ENCODE measurements at regions not wholly inside any gene's neighbourhood (a gene's known extent, or its start where the extent isn't known, plus 50 kb on each side); places are given as distances from the start of the nearest gene placed in this dataset.

GRCh38 chr14:106487600-106487999 lies 961.2 kb downstream of the TMEM121 start:
- no peak overlapping the region for H3K27ac Mint-ChIP-seq (ENCODE audit: unreplicated experiment)
- ChIA-PET CTCF (no interaction called here), POLR2A (no interaction called here)
- H3K9me3 Mint-ChIP-seq (ENCODE audit: unreplicated experiment), result no peaks in the 10 kb centered on the region
- DNase-seq, result no peak
- Histone ChIP-seq H3K4me1 (no peaks in the 10 kb centered on the region), H3K27me3 (replicated peaks; ENCODE audit: control insufficient read depth, insufficient read depth, low read length) (no peaks in the 10 kb centered on the region; the same call in 1 of the 2 replicates), H3K9me3 (no peaks in the 10 kb centered on the region), H3K4me3 (ENCODE audit: low read depth, low read length) (no peak overlapping the region), H3K36me3 (ENCODE audit: control insufficient read depth, insufficient read depth, low read length) (no peaks in the 10 kb centered on the region)
- H3K27me3 Mint-ChIP-seq (ENCODE audit: insufficient read depth, unreplicated experiment), result no peaks in the 10 kb centered on the region
- H3K36me3 Mint-ChIP-seq (ENCODE audit: insufficient read depth, unreplicated experiment), result no peaks in the 10 kb centered on the region
- no peak overlapping the region for H3K4me3 Mint-ChIP-seq (ENCODE audit: unreplicated experiment)
- no TSS peak for BruUV-seq (replicated peaks)
- TF ChIP-seq, protein P1, sequence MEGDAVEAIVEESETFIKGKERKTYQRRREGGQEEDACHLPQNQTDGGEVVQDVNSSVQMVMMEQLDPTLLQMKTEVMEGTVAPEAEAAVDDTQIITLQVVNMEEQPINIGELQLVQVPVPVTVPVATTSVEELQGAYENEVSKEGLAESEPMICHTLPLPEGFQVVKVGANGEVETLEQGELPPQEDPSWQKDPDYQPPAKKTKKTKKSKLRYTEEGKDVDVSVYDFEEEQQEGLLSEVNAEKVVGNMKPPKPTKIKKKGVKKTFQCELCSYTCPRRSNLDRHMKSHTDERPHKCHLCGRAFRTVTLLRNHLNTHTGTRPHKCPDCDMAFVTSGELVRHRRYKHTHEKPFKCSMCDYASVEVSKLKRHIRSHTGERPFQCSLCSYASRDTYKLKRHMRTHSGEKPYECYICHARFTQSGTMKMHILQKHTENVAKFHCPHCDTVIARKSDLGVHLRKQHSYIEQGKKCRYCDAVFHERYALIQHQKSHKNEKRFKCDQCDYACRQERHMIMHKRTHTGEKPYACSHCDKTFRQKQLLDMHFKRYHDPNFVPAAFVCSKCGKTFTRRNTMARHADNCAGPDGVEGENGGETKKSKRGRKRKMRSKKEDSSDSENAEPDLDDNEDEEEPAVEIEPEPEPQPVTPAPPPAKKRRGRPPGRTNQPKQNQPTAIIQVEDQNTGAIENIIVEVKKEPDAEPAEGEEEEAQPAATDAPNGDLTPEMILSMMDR (IDR thresholded peaks at IDR 0.05; ENCODE audit: insufficient read depth in 1 of 2, low read depth in 1 of 2, low read length in 1 of 2, severe bottlenecking in 1 of 2, unreplicated experiment in 1 of 2), result no peak
- no peaks in the 10 kb centered on the region for H3K4me1 Mint-ChIP-seq (ENCODE audit: low read depth, unreplicated experiment)
- intact Hi-C loops (cut with micrococcal nuclease; ENCODE audit: unreplicated experiment), result no loop called here

DNA sequence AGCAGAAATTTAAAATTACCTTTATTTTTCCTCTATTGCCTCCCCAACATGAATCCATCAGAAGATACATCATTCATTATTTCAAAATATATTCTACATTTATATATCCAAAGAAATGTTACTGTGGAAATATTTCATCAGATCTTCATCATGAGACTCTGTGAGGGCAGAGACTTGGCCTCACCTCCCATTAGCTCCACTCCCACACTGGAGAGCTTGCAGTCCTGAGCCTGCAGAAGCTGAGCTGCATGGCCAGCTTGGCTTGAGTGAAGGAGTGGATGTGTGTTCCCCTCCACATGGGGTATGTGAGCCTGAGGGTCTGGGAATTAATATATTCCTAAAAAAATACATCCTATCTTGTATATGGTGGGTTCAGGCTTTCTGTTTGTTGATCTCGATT lies 961.9 kb downstream of the TMEM121 start:
- POLR2A ChIA-PET, result no interaction called here
- no peaks in the 10 kb centered on the region for H3K27me3 Mint-ChIP-seq (ENCODE audit: insufficient read depth, unreplicated experiment)
- Histone ChIP-seq H3K27me3 (replicated peaks; ENCODE audit: control insufficient read depth, insufficient read depth, low read length) (no peaks in the 10 kb centered on the region; the same call in 1 of the 2 replicates), H3K4me1 (no peaks in the 10 kb centered on the region), H3K9me3 (no peaks in the 10 kb centered on the region), H3K36me3 (ENCODE audit: control insufficient read depth, insufficient read depth, low read length) (no peaks in the 10 kb centered on the region), H3K4me3 (ENCODE audit: low read depth, low read length) (no peak overlapping the region)
- H3K4me3 Mint-ChIP-seq (ENCODE audit: unreplicated experiment), result no peak overlapping the region
- H3K27ac Mint-ChIP-seq (ENCODE audit: unreplicated experiment), result no peak overlapping the region
- intact Hi-C loops (cut with micrococcal nuclease; ENCODE audit: unreplicated experiment), result no loop called here
- H3K4me1 Mint-ChIP-seq (ENCODE audit: low read depth, unreplicated experiment), result no peaks in the 10 kb centered on the region
- CTCF ChIA-PET, result no interaction called here
- no peaks in the 10 kb centered on the region for H3K36me3 Mint-ChIP-seq (ENCODE audit: insufficient read depth, unreplicated experiment)
- TF ChIP-seq, protein P1 (IDR thresholded peaks at IDR 0.05; ENCODE audit: insufficient read depth in 1 of 2, low read depth in 1 of 2, low read length in 1 of 2, severe bottlenecking in 1 of 2, unreplicated experiment in 1 of 2), result no peak
- H3K9me3 Mint-ChIP-seq (ENCODE audit: unreplicated experiment), result no peaks in the 10 kb centered on the region
- DNase-seq, result no peak
- no TSS peak for BruUV-seq (replicated peaks)

GRCh38 chr14:106489112-106489881 lies 962.9 kb downstream of the TMEM121 start:
- H3K36me3 Mint-ChIP-seq (ENCODE audit: insufficient read depth, unreplicated experiment), result no peaks in the 10 kb centered on the region
- no peaks in the 10 kb centered on the region for H3K4me1 Mint-ChIP-seq (ENCODE audit: low read depth, unreplicated experiment)
- no peaks in the 10 kb centered on the region for H3K36me3 ChIP-seq (ENCODE audit: control insufficient read depth, insufficient read depth, low read length)
- TF ChIP-seq, protein P1 (IDR thresholded peaks at IDR 0.05; ENCODE audit: insufficient read depth in 1 of 2, low read depth in 1 of 2, low read length in 1 of 2, severe bottlenecking in 1 of 2, unreplicated experiment in 1 of 2), result no peak
- H3K27ac Mint-ChIP-seq (ENCODE audit: unreplicated experiment), result no peak overlapping the region
- H3K27me3 ChIP-seq (replicated peaks; ENCODE audit: control insufficient read depth, insufficient read depth, low read length), result no peaks in the 10 kb centered on the region; the same call in 1 of the 2 replicates
- no peak overlapping the region for H3K4me3 Mint-ChIP-seq (ENCODE audit: unreplicated experiment)
- BruUV-seq (replicated peaks), result no TSS peak
- no peaks in the 10 kb centered on the region for H3K27me3 Mint-ChIP-seq (ENCODE audit: insufficient read depth, unreplicated experiment)
- H3K4me3 ChIP-seq (ENCODE audit: low read depth, low read length), result no peak overlapping the region
- ChIA-PET CTCF (no interaction called here), POLR2A (no interaction called here)
- DNase-seq, result no peak
- no peaks in the 10 kb centered on the region for H3K9me3 ChIP-seq
- no peaks in the 10 kb centered on the region for H3K4me1 ChIP-seq
- H3K9me3 Mint-ChIP-seq (ENCODE audit: unreplicated experiment), result no peaks in the 10 kb centered on the region
- intact Hi-C loops (cut with micrococcal nuclease; ENCODE audit: unreplicated experiment), result no loop called here
